ENCODE measurements at regions not wholly inside any gene's neighbourhood (a gene's known extent, or its start where the extent isn't known, plus 50 kb on each side); places are given as distances from the start of the nearest gene placed in this dataset.

- ATAC-seq, result no peak
Observed at GRCh38 chr19:32191921-32192320, 153.5 kb upstream of the ZNF507 start.

GRCh38 chr19:32195706-32196610 lies 149.5 kb upstream of the ZNF507 start:
- no peak for ATAC-seq

DNA sequence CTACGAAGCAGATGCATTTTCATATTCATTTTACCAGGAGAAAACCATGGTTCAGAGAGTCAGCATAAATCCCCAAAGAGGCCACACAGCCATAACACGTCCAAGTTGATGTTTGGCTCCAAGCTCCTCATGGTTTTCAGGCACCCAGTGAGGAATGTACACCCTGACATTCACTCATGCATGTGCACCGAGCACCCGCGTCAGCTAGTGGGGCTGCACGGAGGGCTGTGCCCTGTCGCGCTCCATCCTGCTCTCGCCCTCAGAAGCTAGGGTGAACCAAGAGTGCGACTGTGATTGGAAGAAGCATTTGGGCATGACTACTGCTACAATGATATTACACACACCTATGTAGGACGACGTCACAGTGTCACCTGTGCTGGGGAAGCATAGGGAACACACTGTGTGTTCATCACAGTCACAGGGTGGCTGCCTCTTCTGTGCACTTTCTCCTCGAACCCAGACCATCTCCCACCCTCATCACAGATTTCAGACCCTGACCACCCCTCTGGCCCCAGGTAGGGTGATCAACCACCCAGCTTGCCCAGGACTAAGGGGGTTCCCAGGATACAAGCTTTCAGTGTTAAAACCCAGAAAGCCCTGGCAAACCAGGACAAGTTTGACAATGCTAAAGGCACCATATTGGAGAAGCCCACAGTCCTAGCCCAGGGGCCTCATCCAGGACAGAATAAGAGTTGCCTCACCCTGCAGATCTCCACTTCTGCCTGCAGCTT lies 148.6 kb upstream of the ZNF507 start:
- ATAC-seq, result no peak

DNA sequence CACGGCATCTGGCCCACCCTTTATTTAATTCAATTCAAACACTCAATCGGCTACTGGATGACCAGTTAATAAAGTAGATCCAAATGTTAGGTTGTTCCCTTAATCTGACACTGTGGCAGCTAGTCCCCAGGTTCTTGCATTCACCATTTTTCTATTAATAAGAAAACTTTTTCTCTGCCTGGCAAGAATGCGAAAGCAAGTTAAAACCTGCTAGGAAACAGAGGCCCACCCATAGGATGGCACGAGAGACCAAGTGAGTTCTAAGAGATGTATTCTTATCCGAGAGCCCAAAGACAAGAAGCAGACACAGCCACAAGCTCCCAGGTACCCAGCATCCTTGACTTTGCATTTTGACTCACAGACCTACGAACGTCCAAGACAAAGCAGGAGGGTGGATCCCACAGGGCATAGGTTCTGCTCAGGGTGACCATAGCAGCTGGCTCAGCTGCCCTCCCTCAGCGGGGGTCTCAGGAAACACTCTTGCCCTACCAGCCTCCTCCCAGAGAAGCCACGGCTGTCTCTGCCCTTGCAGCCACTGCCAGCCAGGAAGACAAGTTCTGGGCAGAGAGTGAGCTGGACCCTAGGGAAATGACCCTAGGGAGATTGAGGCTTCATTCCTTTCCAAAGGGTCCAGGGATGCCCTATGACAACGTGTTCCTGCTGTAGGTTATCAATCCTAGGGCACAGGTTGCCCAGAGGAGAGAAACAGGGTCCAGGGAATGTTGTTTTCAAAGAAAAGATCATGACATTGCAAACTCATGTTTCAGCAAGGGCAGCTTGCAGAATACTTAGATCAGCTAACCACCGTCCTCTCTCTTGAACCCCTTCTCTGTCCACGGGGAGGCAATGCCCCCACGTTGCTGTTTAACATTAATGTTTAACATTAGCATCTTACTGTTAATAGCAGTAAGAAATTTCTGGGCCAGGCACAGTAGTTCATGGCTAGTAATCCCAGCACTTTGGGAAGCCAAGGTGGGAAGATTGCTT lies 147.2 kb upstream of the ZNF507 start:
- no peak for ATAC-seq

DNA sequence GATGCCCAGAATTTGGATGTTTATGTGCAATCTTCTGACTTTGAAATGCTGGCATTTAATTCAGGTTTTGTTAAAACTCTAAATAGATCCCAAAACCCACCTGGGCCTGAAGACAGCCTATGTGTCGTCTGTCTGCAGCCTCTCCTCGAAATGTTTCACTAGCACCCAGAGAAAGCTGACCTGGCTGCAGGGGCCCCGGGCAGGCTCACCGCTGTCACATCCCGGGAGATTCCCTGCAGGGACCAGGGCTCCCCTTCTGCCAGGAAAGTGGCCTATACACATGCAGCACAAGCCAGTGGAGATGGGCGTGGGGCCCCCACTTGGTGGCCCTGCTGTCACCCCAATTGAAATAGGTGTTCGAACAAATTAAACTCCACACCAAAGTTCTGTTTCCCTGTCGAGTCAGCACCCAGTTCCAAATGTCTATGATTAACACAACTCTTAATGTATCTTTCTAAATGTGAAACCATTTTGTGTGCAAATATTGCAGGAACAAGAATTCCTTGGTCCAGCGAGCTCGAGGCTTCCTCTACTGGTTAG lies 145.8 kb upstream of the ZNF507 start:
- no peak for ATAC-seq

GRCh38 chr19:32200312-32201038 lies 144.9 kb upstream of the ZNF507 start:
- ATAC-seq, result no peak

GRCh38 chr19:32201211-32201610 lies 144.2 kb upstream of the ZNF507 start:
- no peak for ATAC-seq

GRCh38 chr19:32201636-32202051 lies 143.8 kb upstream of the ZNF507 start:
- ATAC-seq, result peak in 1 of 2 donors; percentile 63

- no peak for ATAC-seq
Observed at GRCh38 chr19:32202244-32202643, 143.2 kb upstream of the ZNF507 start.

DNA sequence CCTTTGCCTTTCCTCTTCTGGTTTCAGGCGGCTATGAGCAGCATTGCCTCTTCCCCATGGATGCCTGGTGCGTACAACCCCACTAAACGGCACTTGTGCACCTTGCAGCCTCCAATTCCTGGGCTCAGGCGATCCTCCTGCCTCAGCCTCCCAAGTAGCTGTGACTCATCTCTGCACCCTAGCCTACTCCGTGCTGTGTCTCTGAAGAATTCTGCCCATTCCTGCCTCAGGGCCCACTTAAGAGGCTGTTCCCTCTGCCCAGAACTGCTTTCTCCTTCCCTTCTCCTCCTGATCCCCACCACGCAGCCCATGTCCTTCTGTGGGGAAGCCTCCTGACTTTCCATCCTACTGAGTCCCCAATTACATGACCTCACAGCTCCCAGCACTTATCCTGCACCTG lies 142.2 kb upstream of the ZNF507 start:
- ATAC-seq, result no peak

DNA sequence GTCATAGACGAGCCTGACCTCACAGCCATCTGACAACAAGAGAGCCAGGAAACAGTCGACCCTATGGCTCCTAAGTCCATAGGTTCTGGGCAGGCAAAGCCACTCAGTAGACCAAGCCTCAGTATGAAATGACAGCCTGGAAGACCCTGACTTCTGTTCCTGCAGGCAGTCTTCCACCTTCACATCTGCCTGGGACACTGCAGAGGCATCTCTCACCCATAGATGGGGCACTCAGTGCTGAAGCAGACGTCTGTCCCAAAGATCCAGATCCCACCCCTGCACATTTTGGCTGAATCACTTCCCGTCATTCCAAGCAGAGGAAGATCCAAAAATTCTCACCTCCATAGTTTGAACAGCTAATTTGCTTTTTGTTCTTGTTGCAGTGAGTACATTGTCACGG lies 139.3 kb upstream of the ZNF507 start:
- no peak for ATAC-seq

GRCh38 chr19:32208060-32208459 lies 137.3 kb upstream of the ZNF507 start:
- ATAC-seq, result no peak

DNA sequence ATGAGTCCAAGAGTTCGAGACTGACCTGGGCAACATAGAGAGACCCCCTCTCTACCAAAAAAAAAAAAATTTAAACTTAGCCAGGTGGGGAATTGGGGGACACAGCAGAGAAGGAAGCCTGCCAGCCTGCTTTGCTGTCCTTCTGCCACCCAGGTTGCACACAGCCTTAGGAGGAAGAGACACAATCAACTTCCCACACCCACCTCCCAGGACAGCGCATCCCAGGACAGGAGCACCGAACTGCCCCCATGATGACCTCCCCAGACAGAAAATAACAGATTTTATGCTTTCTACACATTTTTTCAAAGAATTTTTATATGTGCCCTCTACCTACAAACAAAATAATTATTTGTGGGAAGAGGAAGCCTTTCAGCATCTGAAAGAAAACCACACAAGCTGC lies 126.0 kb upstream of the ZNF507 start:
- ATAC-seq, result no peak

- no peak for ATAC-seq
Observed at GRCh38 chr19:32219881-32220472, 125.4 kb upstream of the ZNF507 start.

- ATAC-seq, result no peak
Observed at GRCh38 chr19:32220951-32221350, 124.5 kb upstream of the ZNF507 start.

DNA sequence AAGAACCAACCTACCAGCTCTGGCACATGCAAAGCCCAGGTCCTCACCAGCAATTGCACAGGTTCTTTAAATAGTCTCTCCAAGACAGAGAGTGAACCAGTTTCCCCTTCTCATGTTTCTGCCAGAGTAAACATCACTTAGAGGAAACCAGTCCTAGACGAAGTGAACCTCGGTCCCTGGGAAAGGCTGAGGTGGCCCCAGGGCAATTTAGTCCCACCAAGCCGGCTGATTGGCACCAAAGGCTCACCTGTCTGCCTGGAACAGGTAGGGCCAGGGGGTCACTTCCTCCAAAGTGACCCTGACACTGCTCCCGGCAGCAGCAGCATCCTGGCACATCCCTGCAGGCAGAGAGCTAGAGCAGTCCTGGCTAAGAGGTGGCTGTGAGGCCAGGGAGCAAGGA lies 122.9 kb upstream of the ZNF507 start:
- ATAC-seq, result no peak

- no peak for ATAC-seq
Observed at GRCh38 chr19:32223106-32223505, 122.3 kb upstream of the ZNF507 start.

DNA sequence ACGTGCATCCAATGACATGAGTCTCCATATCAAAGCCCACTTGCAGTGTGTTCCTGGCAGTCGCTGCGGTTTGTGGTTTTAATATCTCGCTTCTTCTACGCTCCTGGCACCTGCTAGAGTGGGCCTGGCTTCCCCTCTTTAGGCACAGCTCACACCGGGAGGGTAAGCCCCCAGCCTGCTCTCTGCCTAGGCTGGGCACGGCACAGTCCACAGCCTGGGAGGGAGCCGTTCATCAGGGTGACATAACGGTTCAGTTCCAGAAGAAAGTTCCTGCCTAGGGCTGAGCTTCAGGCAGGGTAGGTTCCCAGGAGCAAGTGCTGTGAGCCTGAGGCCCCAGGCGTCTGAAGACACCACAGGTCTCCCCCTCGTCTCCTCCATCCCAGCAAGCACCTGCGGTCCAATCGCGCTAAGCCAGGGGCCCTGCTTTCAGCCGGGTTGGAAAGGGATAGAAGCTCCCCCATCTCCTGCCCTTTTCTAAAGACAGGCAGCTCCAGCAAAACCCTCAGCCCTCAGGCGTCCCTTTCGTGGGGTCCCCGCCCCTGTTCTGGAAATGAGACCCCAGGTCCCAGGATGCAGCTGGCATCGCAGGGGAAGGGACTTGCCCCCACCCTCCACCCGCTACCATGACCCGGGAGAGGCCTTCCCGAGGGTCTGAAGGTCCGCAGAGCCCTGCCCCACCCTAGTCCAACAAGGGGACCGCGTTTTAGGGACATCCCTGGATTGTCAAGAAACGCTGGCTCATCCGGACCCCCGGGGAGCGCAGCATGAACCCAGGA lies 121.6 kb upstream of the ZNF507 start:
- ATAC-seq, result peak; percentile 27 to 42

- ATAC-seq, result peak; percentile 64 to 66
Observed at GRCh38 chr19:32224371-32225244, 120.8 kb upstream of the ZNF507 start.

Data from activated CD4-positive, CD25-positive, alpha-beta regulatory T cell treated with anti-CD3 and anti-CD28 coated beads, Interleukin-2, amount 50 U/mL, for 24 hours (primary cell).